ENCODE measurements at regions not wholly inside any gene's neighbourhood (a gene's known extent, or its start where the extent isn't known, plus 50 kb on each side); places are given as distances from the start of the nearest gene placed in this dataset.

GRCh38 chr15:46059921-46060594, 425.2 kb downstream of the SQOR start:
- TF ChIP-seq CTCF (IDR thresholded peaks at IDR 0.05 in 2 of 3, conservative IDR thresholded peaks at IDR 0.05 in 1 of 3; ENCODE audit: borderline replicate concordance in 1 of 3, insufficient read depth in 1 of 3, low read depth in 2 of 3, low read length in 2 of 3) (no peak), EZH2 (IDR thresholded peaks at IDR 0.05) (no peak), YY1 (IDR thresholded peaks at IDR 0.05; ENCODE audit: extremely low read depth, insufficient replicate concordance, low read depth, low read length) (no peak)
- TF ChIP-seq, protein P1, sequence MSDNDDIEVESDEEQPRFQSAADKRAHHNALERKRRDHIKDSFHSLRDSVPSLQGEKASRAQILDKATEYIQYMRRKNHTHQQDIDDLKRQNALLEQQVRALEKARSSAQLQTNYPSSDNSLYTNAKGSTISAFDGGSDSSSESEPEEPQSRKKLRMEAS (IDR thresholded peaks at IDR 0.05), result no peak

All from HCT116 (cell line).